Embryonic facial prominence (tissue), 1 donor: ENCODE measurements at regions not wholly inside any gene's neighbourhood (a gene's known extent, or its start where the extent isn't known, plus 50 kb on each side); places are given as distances from the start of the nearest gene placed in this dataset.
"Not testable (repeated sequence)": the region's sequence is repeated elsewhere in the genome, so short reads cannot be mapped to it uniquely, and the experiment has no call there.

ENCODE experiments used
- DNase-seq: peaks from one replicate; pipeline ENCODE4 v3.0.0-alpha.2; 2016; ENCODE audit errors: extremely low spot score

GRCh38 chr6:122170274-122170673, 229.2 kb upstream of the HSF2 start:
- DNase-seq = no peak

GRCh38 chr6:122178988-122179387, 220.5 kb upstream of the HSF2 start:
- DNase-seq = no peak

- no peak for DNase-seq
Measured at GRCh38 chr6:122180132-122180531, 219.3 kb upstream of the HSF2 start.

- DNase-seq = no peak
Measured at GRCh38 chr6:122182061-122182460, 217.4 kb upstream of the HSF2 start.

- peak; percentile 70 for DNase-seq
Measured at GRCh38 chr6:122184401-122184827, 215.0 kb upstream of the HSF2 start.

GRCh38 chr6:122185458-122185857, 214.0 kb upstream of the HSF2 start:
- DNase-seq = not testable (repeated sequence)

GRCh38 chr6:122187186-122187585, 212.3 kb upstream of the HSF2 start:
- no peak for DNase-seq

GRCh38 chr6:122198922-122199321, 200.5 kb upstream of the HSF2 start:
- no peak for DNase-seq

GRCh38 chr6:122200440-122200839, 199.0 kb upstream of the HSF2 start:
- DNase-seq = no peak

- no peak for DNase-seq
Measured at GRCh38 chr6:122202576-122203137, 196.8 kb upstream of the HSF2 start.

GRCh38 chr6:122207061-122207460, 192.4 kb upstream of the HSF2 start:
- DNase-seq = no peak

GRCh38 chr6:122207794-122208193, 191.7 kb upstream of the HSF2 start:
- DNase-seq = no peak

GRCh38 chr6:122214605-122215318, 184.7 kb upstream of the HSF2 start:
- no peak for DNase-seq

GRCh38 chr6:122220254-122220653, 179.2 kb upstream of the HSF2 start:
- no peak for DNase-seq

- DNase-seq = no peak
Measured at GRCh38 chr6:122222761-122223160, 176.7 kb upstream of the HSF2 start.

GRCh38 chr6:122223251-122223650, 176.2 kb upstream of the HSF2 start:
- DNase-seq = no peak

GRCh38 chr6:122238861-122239260, 160.6 kb upstream of the HSF2 start:
- DNase-seq = no peak

GRCh38 chr6:122246906-122247658, 152.4 kb upstream of the HSF2 start:
- DNase-seq = no peak

- DNase-seq = no peak
Measured at GRCh38 chr6:122248001-122248669, 151.3 kb upstream of the HSF2 start.

- no peak for DNase-seq
Measured at GRCh38 chr6:122248844-122249243, 150.6 kb upstream of the HSF2 start.

- DNase-seq = no peak
Measured at GRCh38 chr6:122258839-122259238, 140.6 kb upstream of the HSF2 start.

GRCh38 chr6:122264557-122264956, 134.9 kb upstream of the HSF2 start:
- DNase-seq = no peak
